A204.1 (cell line): ENCODE measurements at regions not wholly inside any gene's neighbourhood (a gene's known extent, or its start where the extent isn't known, plus 50 kb on each side); places are given as distances from the start of the nearest gene placed in this dataset.

Experiments used
- FAIRE-seq: peaks from 2 replicates; lab custom pipeline; 2012; peaks lifted over from hg19 to GRCh38; lab: Jason Lieb, UNC

DNA sequence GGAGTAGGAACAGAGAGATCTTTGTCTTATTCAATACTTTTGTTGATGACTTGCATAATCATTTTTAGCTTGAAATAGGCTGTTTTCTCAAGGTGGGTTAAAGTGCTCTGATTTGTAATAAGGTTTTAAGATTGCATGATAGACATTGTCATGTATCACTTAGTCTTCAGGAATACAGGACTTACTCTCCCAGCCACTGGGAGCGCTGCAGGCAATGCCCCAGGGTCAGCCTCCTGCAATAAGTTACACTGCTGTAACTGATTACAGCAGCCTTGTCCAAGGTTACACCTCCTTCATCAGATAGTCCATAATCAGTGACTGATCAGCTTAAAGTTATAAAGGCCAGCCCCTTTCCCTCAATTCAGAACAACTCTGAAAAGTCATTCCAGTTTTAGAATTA lies 218.6 kb downstream of the ESM1 start:
- no peak for FAIRE-seq

DNA sequence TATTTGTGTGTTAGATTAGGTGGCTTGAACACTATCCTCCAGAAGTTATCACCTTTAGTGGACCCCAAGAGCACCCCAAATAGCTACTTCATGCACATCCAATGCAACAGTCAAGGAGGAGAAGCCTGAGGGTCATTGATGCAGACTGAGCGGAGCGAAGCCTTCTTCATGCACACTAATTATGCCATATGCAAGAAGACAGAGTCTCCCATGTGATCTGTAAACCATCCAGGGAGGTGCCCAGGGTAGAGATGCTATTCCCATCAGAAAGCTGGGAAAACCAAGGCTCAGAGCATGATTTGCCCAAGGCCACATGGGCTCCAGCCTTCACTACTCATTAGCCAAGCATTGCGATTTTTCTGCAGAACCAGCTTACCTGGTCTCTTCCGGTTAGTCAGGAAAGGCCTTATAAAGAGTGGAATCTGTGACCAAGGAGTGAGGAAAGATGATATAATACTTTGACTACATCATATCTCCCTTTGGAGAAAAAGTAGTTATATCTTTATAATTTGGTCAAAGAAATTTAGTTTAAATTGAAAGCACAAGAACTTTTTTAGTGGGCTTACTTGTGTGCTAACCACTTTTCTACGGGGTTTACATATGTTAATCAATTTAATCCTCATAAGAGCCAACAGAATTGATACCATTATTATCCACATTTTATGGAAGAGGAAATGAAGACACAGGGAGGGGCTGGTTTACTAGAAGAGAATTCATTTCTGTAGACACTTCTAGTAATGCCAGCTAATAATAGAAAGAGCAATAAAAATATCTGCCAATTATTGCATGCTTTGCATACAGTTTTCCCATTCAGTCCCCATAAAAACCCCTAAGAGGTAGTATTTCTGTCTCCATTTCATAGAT lies 220.0 kb downstream of the ESM1 start:
- no peak for FAIRE-seq

DNA sequence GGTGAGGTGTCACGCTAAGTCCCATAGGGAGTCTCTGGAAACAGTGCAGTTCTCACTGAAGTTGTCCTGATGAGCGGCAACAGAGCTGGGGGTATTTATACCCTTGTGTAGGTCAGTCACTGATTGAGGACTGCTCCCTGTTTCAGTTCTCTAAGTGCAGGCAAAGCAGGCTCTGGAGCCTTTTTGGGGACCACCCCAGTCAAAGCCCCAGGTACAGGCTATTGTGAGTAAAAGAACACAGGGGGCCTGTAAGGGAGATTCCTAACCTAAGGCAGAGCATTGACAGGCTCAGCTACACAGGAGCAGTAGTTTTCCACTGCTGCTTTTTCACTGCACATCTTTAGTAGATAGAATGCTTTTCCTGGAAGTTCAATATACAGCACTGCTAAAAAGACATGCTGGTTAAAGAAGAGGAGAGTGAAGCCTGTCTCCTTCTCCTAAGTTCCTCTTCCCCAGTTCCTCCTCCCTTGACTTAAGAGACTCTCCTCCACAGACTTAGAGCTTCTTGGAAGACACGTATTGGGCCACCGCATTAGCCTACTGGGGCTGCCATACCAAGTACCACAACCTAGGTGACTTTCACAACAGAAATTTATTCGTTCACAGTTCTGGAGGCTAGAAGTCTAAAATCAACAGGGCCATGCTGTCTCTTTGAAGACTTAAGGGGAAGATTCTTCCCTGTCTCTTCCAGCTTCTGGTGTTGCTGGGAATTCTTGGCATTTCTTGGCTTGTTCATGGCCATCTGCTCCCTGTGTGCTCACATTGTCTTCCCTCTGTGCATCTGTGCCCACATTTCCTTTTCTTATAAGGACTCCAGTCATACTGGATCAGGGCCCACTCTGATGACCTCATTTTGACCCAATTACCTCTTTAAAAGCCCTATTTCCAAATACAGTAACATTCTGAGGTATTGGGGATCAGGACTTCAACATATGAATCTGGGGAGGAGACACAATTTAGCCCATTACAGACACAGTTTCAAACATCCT lies 221.0 kb downstream of the ESM1 start:
- no peak for FAIRE-seq

DNA sequence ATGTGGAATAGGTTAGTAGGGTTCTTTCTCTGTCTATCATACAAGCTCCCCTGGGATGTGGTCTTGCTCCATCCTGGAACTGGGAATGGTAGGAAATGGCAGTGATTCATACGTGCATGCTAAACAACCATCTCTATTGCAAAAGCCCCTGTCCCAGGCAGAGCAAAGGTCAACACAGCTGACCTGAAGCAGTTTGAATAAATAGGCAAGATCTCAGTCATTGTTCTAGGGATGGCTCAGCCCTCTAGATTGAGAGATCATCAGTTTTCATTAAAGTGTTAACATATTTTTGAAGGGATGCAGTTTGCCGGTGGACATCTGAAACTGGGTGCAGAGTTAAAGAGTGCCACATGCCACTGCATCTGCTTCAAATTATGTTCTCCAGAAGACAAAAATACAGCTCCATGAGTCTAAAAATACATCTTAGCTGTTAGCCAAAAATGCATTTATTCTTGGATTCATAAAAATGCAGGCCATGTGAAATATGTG lies 224.1 kb downstream of the ESM1 start:
- FAIRE-seq: no peak

DNA sequence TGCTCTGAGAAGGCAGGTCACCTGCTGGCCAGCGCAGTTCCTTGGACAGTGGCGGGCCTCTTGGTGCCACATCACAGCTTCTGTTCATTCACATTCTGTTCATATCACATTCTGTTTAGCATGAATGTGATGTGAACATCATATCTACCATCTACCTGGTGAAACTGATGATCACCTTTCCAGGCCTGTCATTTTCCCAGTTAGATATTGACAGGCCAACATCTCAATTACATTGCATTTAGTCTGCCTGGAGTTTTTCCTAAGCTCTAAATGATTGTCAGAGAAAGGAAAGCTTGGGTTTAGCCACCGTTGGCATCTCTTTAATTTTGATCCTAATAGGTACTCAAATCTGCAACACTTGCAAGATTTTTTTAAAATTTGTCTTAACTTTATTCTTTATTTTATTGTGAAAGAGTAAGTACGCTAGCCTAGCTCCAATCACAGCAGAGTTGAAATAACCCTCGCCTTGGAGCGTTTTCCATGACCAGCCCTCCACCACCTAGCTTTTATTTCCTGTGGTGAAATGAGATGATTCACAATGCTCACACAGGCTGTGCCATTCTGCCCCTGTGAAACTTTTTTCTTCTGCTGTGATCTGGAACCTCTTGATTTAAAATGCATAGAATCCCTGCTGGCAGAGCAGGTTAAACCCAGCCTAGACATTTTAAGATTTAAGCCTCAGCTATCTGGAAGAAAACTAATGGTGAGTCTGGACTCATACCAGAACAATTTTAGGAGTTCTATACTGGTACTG lies 225.0 kb downstream of the ESM1 start:
- FAIRE-seq: no peak

DNA sequence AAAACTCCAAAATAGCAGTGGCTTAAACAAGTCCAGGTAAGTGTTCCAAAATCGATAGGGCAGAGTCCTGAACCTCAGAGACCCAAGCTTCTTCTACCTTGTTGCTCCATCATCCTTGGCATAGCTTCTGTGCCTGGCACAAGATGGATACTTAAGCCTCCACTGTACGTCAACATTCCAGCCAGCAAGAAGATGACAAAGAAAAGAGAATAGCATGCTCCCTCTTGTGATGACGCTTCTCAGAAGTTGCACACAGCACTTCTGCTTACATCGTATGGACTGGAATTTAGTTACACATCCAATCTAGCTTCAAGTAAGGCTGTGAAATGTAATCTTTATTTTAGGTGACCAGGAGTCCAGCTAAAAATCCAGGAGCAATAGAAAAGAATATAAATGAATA lies 227.4 kb downstream of the ESM1 start:
- no peak for FAIRE-seq

DNA sequence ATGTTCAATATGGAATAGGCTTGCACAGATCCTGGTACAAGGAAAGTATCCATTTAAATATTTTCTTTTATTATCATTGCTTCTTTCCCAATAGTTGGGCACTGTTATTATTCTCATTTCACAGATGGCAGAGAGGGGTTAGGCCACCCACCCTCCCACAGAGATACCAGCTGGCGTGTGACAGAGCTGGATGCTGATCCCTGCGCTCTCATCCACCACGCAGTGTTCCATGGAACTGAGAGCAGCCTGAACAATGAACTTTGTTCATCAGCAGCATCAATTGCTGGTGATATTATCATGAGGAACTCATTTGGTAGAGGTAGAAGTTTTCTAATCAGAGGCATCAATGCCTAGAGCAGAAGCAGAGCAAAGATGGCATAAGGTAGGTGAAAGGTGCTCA lies 227.9 kb downstream of the ESM1 start:
- no peak for FAIRE-seq

DNA sequence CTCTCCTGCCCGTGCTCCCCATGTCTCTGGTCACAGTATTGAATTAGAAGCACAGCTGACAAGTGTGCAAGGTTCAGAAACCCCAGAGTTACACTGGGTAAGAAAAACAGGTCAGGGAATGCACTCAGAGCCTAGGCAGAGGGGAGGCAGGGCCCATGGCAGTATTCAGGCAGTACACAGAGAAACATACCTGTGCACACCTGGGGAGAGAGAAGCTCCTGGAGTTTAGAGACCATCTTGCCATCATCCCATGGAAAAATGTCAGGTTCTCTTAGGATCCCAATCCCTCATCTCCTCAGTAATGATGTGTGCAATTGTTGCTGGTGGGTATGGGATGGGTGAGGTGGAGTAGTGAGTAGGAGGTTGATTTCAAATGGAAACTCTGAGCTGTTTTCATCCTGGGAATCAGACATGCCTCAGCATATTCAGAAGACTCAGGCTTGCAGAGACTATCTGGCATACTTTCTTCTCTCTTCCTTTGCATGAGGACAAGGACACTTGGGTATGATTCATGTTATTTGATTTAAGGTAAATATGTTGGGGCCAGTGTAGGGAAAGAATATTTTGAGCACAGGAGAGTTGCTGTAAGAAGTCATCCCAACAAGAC lies 228.5 kb downstream of the ESM1 start:
- FAIRE-seq: no peak

DNA sequence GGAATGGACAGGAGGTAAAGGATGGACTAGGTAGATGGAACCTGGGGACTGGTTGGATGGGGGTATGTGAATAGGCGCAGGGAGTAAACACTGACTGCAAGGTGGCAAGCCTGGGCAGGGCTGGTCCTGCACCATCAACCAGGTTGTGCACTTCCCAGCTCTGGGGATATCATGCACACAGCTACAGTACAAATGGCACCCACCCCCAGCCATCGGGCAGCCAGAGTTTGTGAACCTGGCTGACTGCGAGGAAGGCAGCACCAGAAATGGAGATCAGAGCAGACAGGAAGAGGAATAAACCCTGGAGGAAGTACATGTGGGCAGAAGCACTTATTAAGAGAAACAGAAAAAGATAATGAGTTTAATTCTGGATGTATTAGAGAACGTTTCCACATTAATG lies 229.1 kb downstream of the ESM1 start:
- no peak for FAIRE-seq

DNA sequence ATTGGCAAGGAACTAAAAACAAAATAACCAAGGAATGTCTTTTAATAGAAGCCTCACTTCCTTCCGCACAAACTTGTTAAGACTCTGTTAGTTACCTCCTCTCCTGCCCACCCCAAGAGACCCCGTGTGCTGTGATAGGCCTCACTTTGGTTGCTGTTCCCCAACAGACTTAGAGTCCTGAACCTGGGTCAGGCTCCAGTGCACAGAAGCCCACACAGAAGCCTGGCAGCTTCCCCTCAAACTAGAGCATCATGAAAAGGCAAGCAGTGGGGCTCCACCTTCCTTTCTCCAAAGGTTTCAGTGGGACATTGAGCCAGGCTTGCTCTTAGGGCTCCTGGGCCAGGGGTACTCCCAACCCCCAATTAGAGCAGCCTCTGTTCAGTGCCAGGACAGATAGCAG lies 230.5 kb downstream of the ESM1 start:
- FAIRE-seq: no peak

DNA sequence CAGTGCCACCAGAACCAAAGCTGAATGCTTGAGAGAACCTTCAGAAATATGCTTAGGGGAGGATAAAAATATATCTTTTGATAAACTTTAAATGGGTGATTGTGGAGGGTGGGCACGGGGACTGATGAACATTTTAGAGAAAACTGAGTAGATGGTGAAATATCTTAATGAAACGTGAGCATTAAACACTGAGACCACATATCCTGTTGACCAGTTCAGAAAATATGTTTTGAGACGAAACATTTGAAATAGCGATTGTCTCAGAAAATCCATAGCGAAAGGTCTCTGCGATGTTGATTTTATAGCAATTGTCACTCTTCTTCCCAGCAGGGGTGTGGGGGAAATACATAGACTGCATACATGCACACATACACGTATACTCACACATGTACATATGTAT lies 231.0 kb downstream of the ESM1 start:
- FAIRE-seq: no peak

DNA sequence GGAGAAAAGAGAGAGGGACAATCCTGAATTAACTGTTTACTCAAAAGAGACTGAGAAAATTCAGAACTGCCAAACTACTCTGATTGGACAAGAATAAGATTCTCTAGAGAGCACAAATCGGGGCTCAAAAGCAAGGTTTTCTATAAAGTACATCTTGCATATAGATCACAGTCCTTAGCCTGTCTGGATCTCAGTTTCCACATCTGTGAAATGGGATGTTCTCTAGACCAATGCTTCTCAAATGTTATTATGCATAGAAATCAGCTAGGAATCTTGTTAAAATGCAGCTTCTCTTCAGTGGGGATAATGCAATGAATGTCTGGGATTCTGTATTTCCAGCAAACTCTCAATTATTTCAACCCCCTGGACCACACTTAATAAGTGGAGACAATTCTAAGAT lies 231.6 kb downstream of the ESM1 start:
- no peak for FAIRE-seq

DNA sequence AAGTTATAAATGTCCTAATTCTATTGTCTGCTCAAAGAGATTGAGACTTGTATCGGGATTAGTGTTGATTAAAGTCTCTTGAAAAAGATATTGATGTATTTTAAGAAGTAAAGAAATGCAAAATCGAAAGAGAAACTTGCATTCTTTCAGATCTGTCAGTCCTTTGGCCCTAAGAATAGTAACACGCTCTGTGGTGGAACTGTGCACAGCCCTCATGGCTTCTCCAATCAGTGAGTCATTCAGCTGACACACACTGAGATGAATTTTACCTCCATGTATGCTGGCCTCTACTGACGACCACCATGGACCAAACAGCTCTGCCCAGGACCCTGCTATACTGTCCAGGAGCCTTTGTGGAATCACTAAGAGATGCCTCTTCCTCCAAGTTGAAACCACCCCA lies 232.4 kb downstream of the ESM1 start:
- no peak for FAIRE-seq

DNA sequence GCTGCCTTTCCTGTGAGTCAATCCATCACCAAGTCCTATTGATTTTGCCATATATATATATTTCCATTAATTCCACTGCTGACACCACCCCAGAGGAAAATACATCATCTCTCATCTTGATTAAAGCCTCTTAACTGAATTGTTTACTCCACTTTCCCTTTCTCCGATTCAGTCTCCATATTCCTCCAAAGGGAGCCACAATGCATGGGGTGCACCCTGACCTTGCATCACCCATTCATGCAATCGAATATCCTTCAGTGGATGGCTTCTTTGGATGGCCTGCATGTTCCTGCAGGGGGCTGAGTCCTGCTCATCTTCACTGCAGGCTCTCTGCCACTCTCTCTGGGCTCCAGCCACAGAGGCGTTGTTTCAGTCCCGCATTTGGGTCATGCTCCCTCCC lies 231.0 kb downstream of the SNX18 start:
- no peak for FAIRE-seq

DNA sequence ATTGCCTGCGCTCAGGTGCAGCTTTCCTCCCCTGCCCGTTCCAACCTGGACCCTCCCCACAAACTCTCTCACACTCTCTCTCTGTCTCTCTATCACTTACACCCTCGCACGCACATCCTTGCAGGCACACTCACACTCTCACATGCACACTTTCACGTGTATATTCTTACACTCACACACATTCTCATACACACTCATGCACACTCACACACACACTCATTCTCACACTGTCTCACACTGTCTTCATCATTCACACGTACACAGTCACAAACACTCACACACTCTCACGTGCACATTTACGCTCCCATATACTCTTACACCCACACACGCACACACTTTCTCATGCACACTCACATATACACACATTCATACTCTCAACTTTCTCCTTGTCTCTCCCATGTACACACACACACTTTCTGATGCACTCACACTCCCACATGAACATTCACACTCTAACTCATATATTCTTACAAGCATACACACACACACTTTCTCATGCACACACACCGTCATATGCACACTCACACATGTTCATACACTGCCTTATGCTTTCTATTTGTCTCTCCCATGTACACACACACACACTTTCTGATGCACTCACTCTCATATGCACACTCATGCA lies 229.3 kb downstream of the SNX18 start:
- FAIRE-seq: no peak

DNA sequence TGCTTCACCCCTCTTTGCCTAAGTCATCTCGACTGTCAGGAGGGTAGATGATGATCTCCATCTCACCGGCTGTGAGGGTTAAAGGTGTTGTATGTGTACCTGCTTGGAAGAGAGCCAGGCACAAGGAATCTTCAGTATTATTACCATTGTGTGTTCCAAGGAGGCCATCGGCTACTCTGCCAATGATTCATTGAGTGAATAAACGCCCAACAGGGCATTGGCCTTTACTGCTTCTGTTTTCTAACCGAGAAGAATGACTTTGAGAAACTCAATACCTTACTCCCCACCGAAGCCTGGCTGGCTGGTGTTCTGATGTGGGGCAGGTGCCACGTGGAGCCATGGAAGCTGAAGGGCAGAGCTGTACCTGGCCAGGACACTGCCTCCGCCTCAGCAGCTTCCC lies 228.8 kb downstream of the SNX18 start:
- FAIRE-seq: no peak

DNA sequence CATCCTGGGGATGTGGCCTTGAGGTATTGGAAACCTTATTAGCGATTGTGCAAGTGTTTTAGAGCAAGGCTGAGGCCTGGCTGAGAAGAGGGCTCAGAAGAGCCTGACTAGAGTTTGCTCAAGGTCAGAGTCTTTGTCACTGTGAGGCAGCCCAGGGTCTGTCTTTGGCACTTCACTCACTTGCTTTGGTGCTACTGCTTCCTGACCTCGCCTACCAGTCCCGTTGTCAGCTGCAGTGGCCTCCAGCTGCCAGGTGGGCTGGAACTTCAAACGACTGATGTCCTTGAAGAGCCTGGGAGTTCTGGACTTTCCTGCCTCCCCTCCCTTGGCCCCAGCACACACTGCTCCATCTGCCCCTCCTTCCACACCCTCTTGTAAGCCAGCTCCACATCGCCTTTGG lies 228.0 kb downstream of the SNX18 start:
- no peak for FAIRE-seq

DNA sequence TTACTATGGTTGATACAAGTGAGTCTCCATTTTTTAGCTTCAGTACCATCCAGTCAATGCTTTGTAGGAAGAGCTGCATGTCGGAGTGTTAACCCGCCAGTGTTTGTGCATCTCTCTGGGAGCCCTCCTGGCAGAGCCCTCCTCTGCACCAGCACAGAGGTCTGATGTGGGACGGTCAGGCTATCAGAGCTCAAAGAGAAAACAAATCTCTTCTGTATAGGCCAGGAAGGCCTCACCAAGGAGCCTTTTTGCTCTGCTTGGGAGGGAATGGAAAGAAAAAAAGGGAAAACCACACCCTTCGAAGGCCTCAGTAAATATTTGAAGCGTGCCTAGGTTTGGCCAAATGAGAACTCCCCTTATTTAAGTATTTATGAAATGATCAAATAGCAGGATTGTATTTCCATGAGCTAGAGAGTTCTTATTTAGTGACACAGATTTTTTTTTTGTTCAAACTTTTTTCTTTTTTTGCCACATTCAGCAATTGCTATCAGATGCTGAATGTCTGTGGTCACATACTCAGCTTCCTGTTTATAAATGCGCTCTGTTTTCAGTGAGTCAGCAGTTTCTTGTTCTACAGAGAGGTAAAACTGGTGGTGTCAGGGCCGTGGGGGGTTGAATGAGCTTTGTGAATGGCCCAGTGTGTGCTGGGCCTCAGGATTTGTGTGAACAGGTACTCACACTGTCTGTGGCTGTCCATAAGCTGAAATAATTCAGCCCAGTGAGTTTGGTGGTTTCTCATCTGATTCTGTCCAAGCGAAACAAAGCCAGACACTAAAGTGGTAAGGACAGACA lies 226.6 kb downstream of the SNX18 start:
- FAIRE-seq: no peak

DNA sequence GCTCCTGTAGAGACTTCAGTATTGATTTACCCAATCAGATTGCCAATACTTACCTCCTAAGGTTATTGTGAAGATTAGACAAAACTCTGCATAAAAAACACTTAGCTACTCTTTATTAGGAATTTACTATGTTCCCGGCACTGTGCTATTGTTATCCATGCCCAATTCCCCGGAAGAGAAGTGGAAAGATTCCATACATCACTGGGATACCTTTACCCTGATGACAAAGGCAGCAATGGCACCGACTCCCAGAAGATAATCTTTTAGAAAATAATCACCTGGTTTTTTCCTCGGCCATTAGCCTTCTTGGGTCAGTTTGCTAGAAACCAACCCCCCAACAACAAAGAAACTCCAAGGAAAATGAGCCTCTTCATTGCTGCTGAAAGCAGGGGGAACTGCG lies 226.0 kb downstream of the SNX18 start:
- no peak for FAIRE-seq

DNA sequence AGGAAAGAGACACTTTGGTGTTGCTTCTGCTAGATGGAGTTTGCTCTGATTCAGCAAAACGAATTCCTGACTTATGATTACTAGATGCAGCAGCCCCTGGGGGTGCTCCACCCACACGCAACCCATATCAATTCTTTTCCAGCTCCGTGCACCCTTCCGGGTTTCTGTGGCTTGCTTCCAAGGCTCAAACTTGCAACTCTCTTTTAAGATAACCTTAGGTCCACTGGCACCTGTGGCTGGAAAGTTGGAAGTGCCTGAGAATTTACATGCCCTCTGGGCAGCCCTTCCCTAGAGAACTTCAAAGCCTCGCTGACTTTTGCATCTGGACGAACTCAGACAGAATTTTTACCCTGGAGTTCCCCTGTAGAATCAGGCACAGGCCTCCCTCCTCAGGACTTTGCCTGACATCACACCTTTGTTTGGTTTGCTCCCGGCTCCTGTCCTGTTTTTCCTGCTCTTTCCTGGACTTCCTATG lies 224.9 kb downstream of the SNX18 start:
- no peak for FAIRE-seq

DNA sequence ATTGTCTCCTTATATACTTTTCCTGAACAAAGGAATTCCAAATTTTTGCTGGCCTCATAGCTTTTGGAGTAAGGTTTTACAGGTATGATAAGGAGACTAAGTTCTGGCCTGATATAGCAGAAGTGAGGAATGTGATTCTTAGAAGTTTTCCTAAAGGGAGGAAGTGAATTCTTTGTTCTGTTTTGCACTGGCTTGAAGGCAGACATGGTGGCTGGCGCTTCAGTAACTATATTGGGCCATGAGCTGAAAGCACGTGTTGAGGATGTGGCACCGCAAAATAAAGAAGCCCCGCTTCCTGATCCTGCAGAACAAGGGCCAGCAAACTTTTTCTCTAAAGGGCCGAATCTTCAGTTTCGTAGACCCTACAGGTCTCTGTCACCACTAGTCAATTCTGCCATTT lies 224.2 kb downstream of the SNX18 start:
- no peak for FAIRE-seq
